ENCODE measurements at regions not wholly inside any gene's neighbourhood (a gene's known extent, or its start where the extent isn't known, plus 50 kb on each side); places are given as distances from the start of the nearest gene placed in this dataset.

GRCh38 chr4:14513471-14513870 lies 488.8 kb upstream of the CPEB2 start:
- no peak for TF ChIP-seq ZNF274 (IDR thresholded peaks at IDR 0.05; ENCODE audit: low read depth, low read length)
- TF ChIP-seq YY1 (IDR thresholded peaks at IDR 0.05; ENCODE audit: insufficient read depth, insufficient read length), result no peak
- TF ChIP-seq SUZ12 (IDR thresholded peaks at IDR 0.05; ENCODE audit: extremely low read depth, insufficient read depth, insufficient read length), result no peak

Data from NT2/D1 (cell line).